ENCODE measurements at regions not wholly inside any gene's neighbourhood (a gene's known extent, or its start where the extent isn't known, plus 50 kb on each side); places are given as distances from the start of the nearest gene placed in this dataset.

- Histone ChIP-seq H3K27ac (ENCODE audit: low read length in 2 of 2) (no peak overlapping the region), H3K79me2 (ENCODE audit: control insufficient read depth, insufficient read depth, low read length) (no peaks in the 10 kb centered on the region), H4K20me1 (ENCODE audit: control insufficient read depth, insufficient read depth, low read length, poor library complexity, severe bottlenecking) (no peaks in the 10 kb centered on the region), H3K4me2 (replicated peaks; ENCODE audit: low read depth, low read length, poor library complexity, severe bottlenecking) (no peak overlapping the region), H3K36me3 (replicated peaks in 1 of 2; ENCODE audit: control extremely low read depth in 1 of 2, control insufficient read depth in 1 of 2, extremely low read depth in 1 of 2, insufficient read depth in 2 of 2, low read length in 1 of 2) (no peaks in the 10 kb centered on the region), H3K9ac (ENCODE audit: low read length) (no peak overlapping the region), H3K9me3 (ENCODE audit: control extremely low read depth in 1 of 3, control insufficient read depth in 2 of 3, insufficient read depth in 1 of 3, low read length in 2 of 3) (peaks cover 0 to 8% (median 0%) of the 10 kb centered on the region in 3 donors), H3K27me3 (replicated peaks in 1 of 4; ENCODE audit: control extremely low read depth in 1 of 4, control insufficient read depth in 3 of 4, insufficient read depth in 4 of 4, low read length in 3 of 4) (no peaks in the 10 kb centered on the region), H3K4me3 (ENCODE audit: control extremely low read depth in 1 of 5, extremely low read depth in 1 of 5, insufficient read depth in 1 of 5, low read depth in 2 of 5, low read length in 4 of 5) (no peak overlapping the region), H3K4me1 (ENCODE audit: control insufficient read depth in 2 of 2, insufficient read depth in 2 of 2, low read length in 2 of 2) (no peaks in the 10 kb centered on the region), H2AFZ (ENCODE audit: insufficient read depth, low read depth, low read length, poor library complexity, severe bottlenecking) (no peak overlapping the region)
- H3K4me1 Mint-ChIP-seq, result no peaks in the 10 kb centered on the region
- no peak for TF ChIP-seq EZH2 (IDR thresholded peaks at IDR 0.05; ENCODE audit: borderline replicate concordance, insufficient read depth, low read depth, low read length, poor library complexity, severe bottlenecking)
- TF ChIP-seq CTCF (IDR thresholded peaks at IDR 0.05), result no peak
- ChIA-PET CTCF (no interaction called here), POLR2A (no interaction called here)
- intact Hi-C loops (cut with micrococcal nuclease), result no loop called here
- peaks cover 2% of the 10 kb centered on the region for H3K9me3 Mint-ChIP-seq (ENCODE audit: insufficient read depth)
- DNase-seq (no peak), ATAC-seq (ENCODE audit: low read depth) (no peak)
- no peak overlapping the region for H3K4me3 Mint-ChIP-seq
- no peaks in the 10 kb centered on the region for H3K27me3 Mint-ChIP-seq
- no peak overlapping the region for H3K27ac Mint-ChIP-seq
Measured at GRCh38 chr5:98602534-98603112, 170.8 kb upstream of the RGMB start.

- CTCF ChIA-PET, result no interaction called here
- Mint-ChIP-seq H3K27me3 (no peaks in the 10 kb centered on the region), H3K9me3 (ENCODE audit: insufficient read depth) (peaks cover 1% of the 10 kb centered on the region), H3K4me1 (no peaks in the 10 kb centered on the region), H3K4me3 (no peak overlapping the region), H3K27ac (no peak overlapping the region)
- no peaks in the 10 kb centered on the region for H3K4me1 ChIP-seq (ENCODE audit: control insufficient read depth in 2 of 2, insufficient read depth in 2 of 2, low read length in 2 of 2)
- no peaks in the 10 kb centered on the region for H3K36me3 ChIP-seq (replicated peaks in 1 of 2; ENCODE audit: control extremely low read depth in 1 of 2, control insufficient read depth in 1 of 2, extremely low read depth in 1 of 2, insufficient read depth in 2 of 2, low read length in 1 of 2)
- TF ChIP-seq EZH2 (IDR thresholded peaks at IDR 0.05; ENCODE audit: borderline replicate concordance, insufficient read depth, low read depth, low read length, poor library complexity, severe bottlenecking) (no peak), CTCF (IDR thresholded peaks at IDR 0.05) (no peak)
- no peak overlapping the region for H2AFZ ChIP-seq (ENCODE audit: insufficient read depth, low read depth, low read length, poor library complexity, severe bottlenecking)
- H3K9me3 ChIP-seq (ENCODE audit: control extremely low read depth in 1 of 3, control insufficient read depth in 2 of 3, insufficient read depth in 1 of 3, low read length in 2 of 3), result peaks cover 0 to 8% (median 0%) of the 10 kb centered on the region in 3 donors
- no peak for DNase-seq
- POLR2A ChIA-PET, result no interaction called here
- no peak overlapping the region for H3K27ac ChIP-seq (ENCODE audit: low read length in 2 of 2)
- H3K4me3 ChIP-seq (ENCODE audit: control extremely low read depth in 1 of 5, extremely low read depth in 1 of 5, insufficient read depth in 1 of 5, low read depth in 2 of 5, low read length in 4 of 5), result no peak overlapping the region
- no peak overlapping the region for H3K9ac ChIP-seq (ENCODE audit: low read length)
- no peak overlapping the region for H3K4me2 ChIP-seq (replicated peaks; ENCODE audit: low read depth, low read length, poor library complexity, severe bottlenecking)
- WGBS (ENCODE audit: insufficient coverage), result no CpG with 5 or more reads among the region's 2 CpGs
- no peaks in the 10 kb centered on the region for H4K20me1 ChIP-seq (ENCODE audit: control insufficient read depth, insufficient read depth, low read length, poor library complexity, severe bottlenecking)
- ATAC-seq (ENCODE audit: low read depth), result no peak
- H3K27me3 ChIP-seq (replicated peaks in 1 of 4; ENCODE audit: control extremely low read depth in 1 of 4, control insufficient read depth in 3 of 4, insufficient read depth in 4 of 4, low read length in 3 of 4), result no peaks in the 10 kb centered on the region
- H3K79me2 ChIP-seq (ENCODE audit: control insufficient read depth, insufficient read depth, low read length), result no peaks in the 10 kb centered on the region
- intact Hi-C loops (cut with micrococcal nuclease), result no loop called here
Measured at GRCh38 chr5:98603456-98603855, 170.0 kb upstream of the RGMB start.
